ENCODE measurements at regions not wholly inside any gene's neighbourhood (a gene's known extent, or its start where the extent isn't known, plus 50 kb on each side); places are given as distances from the start of the nearest gene placed in this dataset.

DNA sequence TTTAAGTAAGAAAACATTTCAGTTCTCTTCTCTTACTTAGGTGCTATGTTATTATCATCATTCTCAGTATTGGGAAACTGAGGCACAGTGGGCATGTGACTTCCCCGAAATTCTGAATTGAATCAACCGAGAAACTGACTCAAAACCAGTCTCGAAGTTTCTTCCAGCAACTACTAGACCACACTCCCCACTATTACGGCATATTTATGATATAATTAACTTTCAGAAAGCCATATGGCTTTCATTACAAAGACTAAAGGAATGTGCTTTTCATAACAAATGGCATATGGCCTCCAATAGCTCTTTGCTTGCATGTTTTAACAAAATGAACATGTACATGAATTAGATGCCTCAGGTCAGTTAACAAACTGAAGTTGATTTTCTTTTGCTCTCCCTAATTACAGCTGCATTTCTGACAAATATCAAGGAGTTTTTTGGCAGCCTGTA, 182.9 kb upstream of the SLC38A2 start:
- Histone ChIP-seq H3K27ac (peak overlapping the region; percentile 25 to 55), H3K27me3 (replicated peaks; ENCODE audit: insufficient read depth) (no peaks in the 10 kb centered on the region), H3K4me1 (ENCODE audit: control insufficient read depth in 1 of 2, low read depth in 2 of 2) (peaks cover 29 to 66% of the 10 kb centered on the region in 2 donors), H3K4me3 (peak overlapping the region; percentile 13), H3K9me3 (no peaks in the 10 kb centered on the region), H3K36me3 (no peaks in the 10 kb centered on the region)
- TF ChIP-seq, protein P1, sequence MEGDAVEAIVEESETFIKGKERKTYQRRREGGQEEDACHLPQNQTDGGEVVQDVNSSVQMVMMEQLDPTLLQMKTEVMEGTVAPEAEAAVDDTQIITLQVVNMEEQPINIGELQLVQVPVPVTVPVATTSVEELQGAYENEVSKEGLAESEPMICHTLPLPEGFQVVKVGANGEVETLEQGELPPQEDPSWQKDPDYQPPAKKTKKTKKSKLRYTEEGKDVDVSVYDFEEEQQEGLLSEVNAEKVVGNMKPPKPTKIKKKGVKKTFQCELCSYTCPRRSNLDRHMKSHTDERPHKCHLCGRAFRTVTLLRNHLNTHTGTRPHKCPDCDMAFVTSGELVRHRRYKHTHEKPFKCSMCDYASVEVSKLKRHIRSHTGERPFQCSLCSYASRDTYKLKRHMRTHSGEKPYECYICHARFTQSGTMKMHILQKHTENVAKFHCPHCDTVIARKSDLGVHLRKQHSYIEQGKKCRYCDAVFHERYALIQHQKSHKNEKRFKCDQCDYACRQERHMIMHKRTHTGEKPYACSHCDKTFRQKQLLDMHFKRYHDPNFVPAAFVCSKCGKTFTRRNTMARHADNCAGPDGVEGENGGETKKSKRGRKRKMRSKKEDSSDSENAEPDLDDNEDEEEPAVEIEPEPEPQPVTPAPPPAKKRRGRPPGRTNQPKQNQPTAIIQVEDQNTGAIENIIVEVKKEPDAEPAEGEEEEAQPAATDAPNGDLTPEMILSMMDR (IDR thresholded peaks at IDR 0.05) = no peak
- no peak for ATAC-seq (ENCODE audit: insufficient number of reproducible peaks, low FRiP score, low read depth)
- no peak for DNase-seq (ENCODE audit: low spot score)

GRCh38 chr12:46554460-46554859, 181.9 kb upstream of the SLC38A2 start:
- Histone ChIP-seq H3K27ac (peak overlapping the region; percentile 25 to 55), H3K4me1 (ENCODE audit: control insufficient read depth in 1 of 2, low read depth in 2 of 2) (peaks cover 20 to 57% of the 10 kb centered on the region in 2 donors), H3K36me3 (no peaks in the 10 kb centered on the region), H3K9me3 (no peaks in the 10 kb centered on the region), H3K27me3 (replicated peaks; ENCODE audit: insufficient read depth) (no peaks in the 10 kb centered on the region), H3K4me3 (no peak overlapping the region)
- TF ChIP-seq, protein P1 (IDR thresholded peaks at IDR 0.05) = no peak
- DNase-seq (ENCODE audit: low spot score) = no peak
- no peak for ATAC-seq (ENCODE audit: insufficient number of reproducible peaks, low FRiP score, low read depth)

GRCh38 chr12:46553911-46554310, 181.3 kb upstream of the SLC38A2 start:
- no peak overlapping the region for H3K4me3 ChIP-seq
- no peaks in the 10 kb centered on the region for H3K27me3 ChIP-seq (replicated peaks; ENCODE audit: insufficient read depth)
- TF ChIP-seq, protein P1 (IDR thresholded peaks at IDR 0.05) = no peak
- no peaks in the 10 kb centered on the region for H3K9me3 ChIP-seq
- ATAC-seq (ENCODE audit: insufficient number of reproducible peaks, low FRiP score, low read depth) (no peak), DNase-seq (ENCODE audit: low spot score) (no peak)
- H3K27ac ChIP-seq = peak overlapping the region in 1 of 2 donors; percentile 25
- peaks cover 15 to 52% of the 10 kb centered on the region in 2 donors for H3K4me1 ChIP-seq (ENCODE audit: control insufficient read depth in 1 of 2, low read depth in 2 of 2)
- no peaks in the 10 kb centered on the region for H3K36me3 ChIP-seq

DNA sequence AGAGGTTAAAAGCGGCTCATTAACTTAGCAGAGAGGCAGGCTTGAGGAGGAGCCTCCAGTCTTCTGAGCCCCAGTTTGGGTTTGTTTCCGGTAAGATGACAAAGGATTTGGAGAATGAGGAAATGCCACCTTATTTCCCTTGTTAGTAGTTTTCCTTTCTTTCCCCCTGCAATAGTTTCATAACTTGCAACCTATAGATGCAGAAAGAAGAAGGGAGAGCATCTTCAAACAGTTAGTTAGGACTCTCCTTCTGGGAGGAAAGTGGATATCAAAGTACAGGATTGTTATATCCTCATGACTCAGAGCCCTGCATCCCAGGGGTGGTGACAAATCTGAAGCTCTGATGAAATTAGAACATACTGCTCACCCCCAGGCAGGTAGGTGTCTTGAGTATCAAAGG, 180.7 kb upstream of the SLC38A2 start:
- peaks cover 15 to 51% of the 10 kb centered on the region in 2 donors for H3K4me1 ChIP-seq (ENCODE audit: control insufficient read depth in 1 of 2, low read depth in 2 of 2)
- DNase-seq (ENCODE audit: low spot score) (no peak), ATAC-seq (ENCODE audit: insufficient number of reproducible peaks, low FRiP score, low read depth) (no peak)
- H3K27me3 ChIP-seq (replicated peaks; ENCODE audit: insufficient read depth) = no peaks in the 10 kb centered on the region
- no peaks in the 10 kb centered on the region for H3K9me3 ChIP-seq
- no peaks in the 10 kb centered on the region for H3K36me3 ChIP-seq
- no peak overlapping the region for H3K27ac ChIP-seq
- TF ChIP-seq, protein P1 (IDR thresholded peaks at IDR 0.05) = no peak
- no peak overlapping the region for H3K4me3 ChIP-seq

- peaks cover 4 to 26% of the 10 kb centered on the region in 2 donors for H3K4me1 ChIP-seq (ENCODE audit: control insufficient read depth in 1 of 2, low read depth in 2 of 2)
- H3K27me3 ChIP-seq (replicated peaks; ENCODE audit: insufficient read depth) = no peaks in the 10 kb centered on the region
- DNase-seq (ENCODE audit: low spot score) (no peak), ATAC-seq (ENCODE audit: insufficient number of reproducible peaks, low FRiP score, low read depth) (no peak)
- TF ChIP-seq, protein P1 (IDR thresholded peaks at IDR 0.05) = no peak
- no peaks in the 10 kb centered on the region for H3K36me3 ChIP-seq
- no peak overlapping the region for H3K27ac ChIP-seq
- no peaks in the 10 kb centered on the region for H3K9me3 ChIP-seq
- no peak overlapping the region for H3K4me3 ChIP-seq
Measured at GRCh38 chr12:46550266-46550879, 177.8 kb upstream of the SLC38A2 start.
